SK-N-MC (cell line): ENCODE measurements at regions not wholly inside any gene's neighbourhood (a gene's known extent, or its start where the extent isn't known, plus 50 kb on each side); places are given as distances from the start of the nearest gene placed in this dataset.

ENCODE experiments used
- DNase-seq: peaks from one replicate; pipeline ENCODE4 v3.0.0-alpha.2; 2011; ENCODE audit warnings: low read depth, low spot score
- H3K27ac ChIP-seq: fragments of 200-600 bp; sonication (generic); 2 replicates; pipeline ENCODE4 v1.5.1; 2016; ENCODE audit warnings: mixed run types
- H3K36me3 ChIP-seq: fragments of 200-600 bp; sonication (generic); 2 replicates; pipeline ENCODE4 v1.6.1; 2017; ENCODE audit warnings: antibody characterized with exemption, low read length, mixed read lengths; ENCODE audit not compliant: insufficient read depth
- H3K4me3 ChIP-seq: fragments of 200-600 bp; sonication (generic); 2 replicates; pipeline ENCODE4 v1.5.1; 2016
- H3K9ac ChIP-seq: fragments of 200-600 bp; sonication (generic); 2 replicates; pipeline ENCODE4 v1.8.0; 2017; ENCODE audit warnings: mixed run types, mixed read lengths; ENCODE audit not compliant: insufficient read length
- H3K9me3 ChIP-seq: fragments of 200-600 bp; sonication (generic); 2 replicates; pipeline ENCODE4 v1.6.1; 2017; ENCODE audit warnings: low read depth, mild to moderate bottlenecking, antibody characterized with exemption, low read length, moderate library complexity, mixed read lengths
- EZH2 ChIP-seq: fragments of 200-600 bp; sonication (generic); IDR thresholded peaks from one replicate; pipeline ENCODE4 v1.6.1; 2017; ENCODE audit warnings: antibody characterized with exemption
- FOXP2 ChIP-seq: optimal IDR thresholded peaks from 2 replicates; pipeline ENCODE3; 2011; ENCODE audit warnings: mild to moderate bottlenecking, moderate library complexity; ENCODE audit not compliant: insufficient read depth; ENCODE audit errors: extremely low read length, control extremely low read depth
- POLR2AphosphoS5 ChIP-seq: IDR thresholded peaks from 2 replicates; pipeline ENCODE4 v1.6.1; 2012; ENCODE audit warnings: mild to moderate bottlenecking, low read depth, low read length, borderline replicate concordance

DNA sequence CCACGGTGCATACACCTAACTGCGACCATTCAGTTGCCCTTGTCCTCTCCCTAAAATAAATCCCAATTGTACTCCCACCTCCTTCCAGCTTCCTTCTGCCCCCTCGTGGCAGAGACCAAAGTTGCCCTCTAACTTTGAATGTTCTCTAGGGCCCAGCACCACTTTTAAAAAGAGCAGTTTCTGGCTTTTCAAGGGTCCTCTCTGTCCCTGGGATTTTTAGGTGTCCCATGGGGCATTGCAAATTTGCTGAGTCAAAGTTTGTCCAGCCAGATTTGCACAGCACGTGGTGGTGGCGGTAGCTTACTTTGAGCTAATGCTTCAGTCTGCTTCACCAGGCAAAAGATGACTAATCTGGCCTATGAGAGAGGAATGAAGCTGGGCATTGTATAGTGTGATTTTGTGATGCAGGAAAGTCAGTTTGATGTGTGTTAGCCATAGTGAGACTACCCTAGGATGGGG lies 100.2 kb downstream of the PERP start:
- no peak overlapping the region for H3K27ac ChIP-seq
- H3K4me3 ChIP-seq, result no peak overlapping the region
- H3K9ac ChIP-seq, result no peak overlapping the region
- DNase-seq, result no peak
- no peak for TF ChIP-seq POLR2AphosphoS5
- TF ChIP-seq EZH2, result no peak
- no peak for TF ChIP-seq FOXP2
- no peaks in the 10 kb centered on the region for H3K36me3 ChIP-seq
- no peaks in the 10 kb centered on the region for H3K9me3 ChIP-seq

DNA sequence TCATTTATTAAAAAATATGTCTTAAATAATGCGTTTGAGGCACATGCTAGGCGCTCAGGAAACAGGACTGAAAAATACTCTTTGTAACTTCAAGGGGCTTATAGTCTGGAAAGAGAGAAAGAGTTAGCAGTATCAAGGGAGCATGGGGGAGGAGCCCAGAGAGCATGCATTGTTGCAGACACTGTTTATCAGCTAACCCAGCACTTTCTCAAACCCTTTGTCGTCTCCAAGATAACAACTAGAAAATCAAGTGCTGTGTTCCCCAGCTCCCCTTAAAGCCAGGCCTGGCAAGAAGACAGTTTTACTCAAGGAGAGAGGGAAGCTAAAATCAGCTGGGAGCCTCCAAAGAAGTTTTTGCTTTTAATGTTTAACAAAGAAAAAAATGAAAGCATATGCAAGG lies 98.4 kb downstream of the PERP start:
- Histone ChIP-seq H3K27ac (no peak overlapping the region), H3K4me3 (no peak overlapping the region), H3K36me3 (no peaks in the 10 kb centered on the region), H3K9me3 (no peaks in the 10 kb centered on the region), H3K9ac (no peak overlapping the region)
- TF ChIP-seq POLR2AphosphoS5, result no peak
- TF ChIP-seq EZH2, result no peak
- TF ChIP-seq FOXP2, result no peak
- DNase-seq, result no peak

GRCh38 chr6:138011413-138011812 lies 95.8 kb downstream of the PERP start:
- no peak overlapping the region for H3K4me3 ChIP-seq
- TF ChIP-seq EZH2 (no peak), POLR2AphosphoS5 (no peak), FOXP2 (no peak)
- H3K9me3 ChIP-seq, result no peaks in the 10 kb centered on the region
- H3K27ac ChIP-seq, result no peak overlapping the region
- no peak for DNase-seq
- no peak overlapping the region for H3K9ac ChIP-seq
- H3K36me3 ChIP-seq, result no peaks in the 10 kb centered on the region

- no peak overlapping the region for H3K4me3 ChIP-seq
- no peak overlapping the region for H3K27ac ChIP-seq
- DNase-seq, result no peak
- H3K9ac ChIP-seq, result no peak overlapping the region
- no peaks in the 10 kb centered on the region for H3K9me3 ChIP-seq
- TF ChIP-seq EZH2, result no peak
- TF ChIP-seq FOXP2, result no peak
- TF ChIP-seq POLR2AphosphoS5, result no peak
- no peaks in the 10 kb centered on the region for H3K36me3 ChIP-seq
Observed at GRCh38 chr6:138012682-138013081, 94.5 kb downstream of the PERP start.

DNA sequence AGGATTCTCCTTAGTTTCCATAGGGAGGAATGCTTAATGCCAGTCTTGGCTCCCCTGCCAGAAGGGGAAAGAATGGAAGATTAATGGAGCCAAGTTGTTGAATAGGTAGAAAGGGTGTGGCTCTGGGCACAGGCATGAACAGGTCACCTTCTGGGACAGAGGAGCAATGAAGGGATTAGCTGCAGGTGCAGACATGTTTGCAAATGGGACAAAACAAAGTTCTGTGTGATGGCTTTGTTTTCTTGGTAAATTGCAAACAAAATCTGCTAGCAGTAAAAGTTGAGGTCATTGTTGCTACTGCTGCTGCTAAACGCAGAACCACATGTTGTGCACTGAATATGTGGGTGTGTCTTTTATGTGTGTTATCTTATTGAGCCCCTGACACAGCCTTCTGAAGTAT lies 93.3 kb downstream of the PERP start:
- H3K4me3 ChIP-seq, result no peak overlapping the region
- no peaks in the 10 kb centered on the region for H3K9me3 ChIP-seq
- H3K36me3 ChIP-seq, result no peaks in the 10 kb centered on the region
- H3K27ac ChIP-seq, result no peak overlapping the region
- DNase-seq, result no peak
- no peak overlapping the region for H3K9ac ChIP-seq
- TF ChIP-seq FOXP2 (no peak), EZH2 (no peak), POLR2AphosphoS5 (no peak)

DNA sequence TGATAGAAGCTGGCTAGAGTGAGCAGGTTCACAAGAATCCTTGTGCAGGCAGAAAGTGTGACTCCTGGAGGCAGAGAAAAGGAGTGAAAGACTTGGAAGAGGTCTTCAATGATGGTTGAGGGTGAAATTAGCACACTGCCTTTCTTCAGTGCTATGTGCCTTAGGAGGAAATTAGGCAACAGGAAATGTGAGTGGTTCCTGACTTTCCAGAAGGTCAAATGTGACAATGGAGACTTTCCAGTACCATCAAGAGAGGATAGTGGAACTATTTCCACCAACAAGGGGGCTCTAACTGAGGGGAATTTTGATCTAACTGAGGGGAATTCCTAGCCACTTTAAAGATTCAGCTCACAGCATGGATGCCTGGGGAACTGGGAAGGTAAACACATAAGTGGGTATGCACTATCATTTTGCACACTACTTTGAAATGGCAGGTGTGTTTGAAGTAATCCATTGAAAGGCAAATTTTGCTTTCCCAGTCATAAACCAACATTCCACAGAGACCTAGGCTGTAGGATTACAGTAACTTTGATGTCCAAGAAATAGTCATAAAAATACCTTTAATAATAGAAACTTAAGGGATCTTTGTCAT lies 90.0 kb downstream of the PERP start:
- no peaks in the 10 kb centered on the region for H3K36me3 ChIP-seq
- TF ChIP-seq FOXP2 (no peak), EZH2 (no peak), POLR2AphosphoS5 (no peak)
- no peaks in the 10 kb centered on the region for H3K9me3 ChIP-seq
- no peak overlapping the region for H3K27ac ChIP-seq
- H3K9ac ChIP-seq, result no peak overlapping the region
- H3K4me3 ChIP-seq, result no peak overlapping the region
- DNase-seq, result no peak

- Histone ChIP-seq H3K4me3 (no peak overlapping the region), H3K27ac (no peak overlapping the region), H3K9me3 (no peaks in the 10 kb centered on the region), H3K9ac (no peak overlapping the region), H3K36me3 (no peaks in the 10 kb centered on the region)
- TF ChIP-seq POLR2AphosphoS5, result no peak
- no peak for TF ChIP-seq EZH2
- TF ChIP-seq FOXP2, result no peak
- DNase-seq, result no peak
Observed at GRCh38 chr6:138018297-138018696, 88.9 kb downstream of the PERP start.

DNA sequence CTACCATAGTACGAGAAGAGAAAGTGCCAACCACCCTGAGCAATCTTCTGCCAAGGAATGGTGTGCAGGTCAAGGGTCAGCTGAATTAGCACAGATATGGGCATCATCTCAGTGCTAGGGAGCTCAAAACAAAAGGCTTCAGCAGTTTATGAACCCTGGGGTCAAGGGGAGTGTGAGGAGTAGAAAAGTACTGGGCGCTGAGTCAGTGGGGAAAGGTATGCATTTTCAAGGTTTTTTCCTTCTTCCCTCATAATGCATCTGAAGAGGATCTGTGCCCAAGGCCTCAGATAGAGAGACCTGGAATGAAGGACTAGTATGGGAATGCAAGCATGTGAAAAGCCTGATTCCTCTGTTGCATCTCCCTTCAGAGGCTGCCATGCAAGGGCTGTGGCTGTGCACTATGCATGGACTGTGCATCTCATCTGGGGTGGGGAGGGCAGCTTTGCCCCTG lies 81.7 kb downstream of the PERP start:
- no peak for DNase-seq
- Histone ChIP-seq H3K27ac (no peak overlapping the region), H3K4me3 (no peak overlapping the region), H3K9ac (no peak overlapping the region), H3K36me3 (no peaks in the 10 kb centered on the region), H3K9me3 (no peaks in the 10 kb centered on the region)
- no peak for TF ChIP-seq EZH2
- TF ChIP-seq POLR2AphosphoS5, result no peak
- TF ChIP-seq FOXP2, result no peak

DNA sequence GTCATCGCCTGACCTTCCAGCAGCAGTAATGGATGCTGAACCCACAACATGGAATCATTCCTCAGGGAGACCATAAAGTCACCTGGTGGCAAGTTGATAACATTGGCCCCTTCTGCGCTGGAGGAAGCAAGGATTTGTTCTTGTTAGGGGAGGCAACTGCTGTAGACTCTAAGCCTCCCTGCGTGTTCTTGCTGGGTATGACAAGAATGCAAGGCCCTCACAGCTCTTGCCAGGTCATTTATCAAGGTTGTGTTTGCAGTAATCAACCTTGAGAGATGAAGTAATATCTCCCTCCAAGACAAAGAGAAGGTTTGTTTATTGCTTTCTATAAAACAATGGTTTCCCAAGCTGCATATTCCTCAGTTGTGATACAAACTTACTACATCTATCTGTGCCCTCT lies 80.9 kb downstream of the PERP start:
- Histone ChIP-seq H3K4me3 (no peak overlapping the region), H3K27ac (no peak overlapping the region), H3K36me3 (no peaks in the 10 kb centered on the region), H3K9me3 (no peaks in the 10 kb centered on the region), H3K9ac (no peak overlapping the region)
- DNase-seq, result no peak
- TF ChIP-seq EZH2 (no peak), POLR2AphosphoS5 (no peak), FOXP2 (no peak)

- Histone ChIP-seq H3K27ac (no peak overlapping the region), H3K9me3 (no peaks in the 10 kb centered on the region), H3K36me3 (no peaks in the 10 kb centered on the region), H3K4me3 (no peak overlapping the region), H3K9ac (no peak overlapping the region)
- DNase-seq, result no peak
- no peak for TF ChIP-seq POLR2AphosphoS5
- TF ChIP-seq FOXP2, result no peak
- TF ChIP-seq EZH2, result no peak
Observed at GRCh38 chr6:138028893-138029292, 78.3 kb downstream of the PERP start.
